Spleen (tissue), 11 donors: ENCODE measurements at regions not wholly inside any gene's neighbourhood (a gene's known extent, or its start where the extent isn't known, plus 50 kb on each side); places are given as distances from the start of the nearest gene placed in this dataset.

Source experiments
- DNase-seq: peaks from one replicate; pipeline ENCODE4 v3.0.0-alpha.2; 2020
- H3K27ac ChIP-seq, 8 donors: fragments of 200-600 bp; sonication (generic) in 7 of 8; 1 replicate in 4 of 8; 2 replicates in 4 of 8; pipeline versions ENCODE4 v1.5.0 to v1.8.0; 2016 to 2021; ENCODE audit warnings: inconsistent platforms in 4 of 8, mild to moderate bottlenecking in 4 of 8, moderate library complexity in 1 of 8
- H3K27me3 ChIP-seq, 7 donors: fragments of 200-600 bp; sonication (generic) in 6 of 7; replicated peaks in 1 of 7; 1 replicate in 4 of 7; 2 replicates in 3 of 7; pipeline versions ENCODE4 v1.5.0 to v1.8.0; 2016 to 2021; ENCODE audit warnings: inconsistent platforms in 3 of 7, mild to moderate bottlenecking in 1 of 7
- H3K36me3 ChIP-seq, 6 donors: fragments of 200-600 bp; sonication (generic) in 5 of 6; 1 replicate in 4 of 6; 2 replicates in 2 of 6; pipeline versions ENCODE4 v1.5.0 to v1.8.0; 2016 to 2021; ENCODE audit warnings: inconsistent platforms in 2 of 6
- H3K4me1 ChIP-seq, 6 donors: fragments of 200-600 bp; sonication (generic) in 5 of 6; 1 replicate in 3 of 6; 2 replicates in 3 of 6; pipeline versions ENCODE4 v1.5.0 to v1.8.0; 2016 to 2021; ENCODE audit warnings: inconsistent platforms in 3 of 6
- H3K4me3 ChIP-seq, 8 donors: fragments of 200-600 bp; sonication (generic) in 7 of 8; 1 replicate in 4 of 8; 2 replicates in 4 of 8; pipeline versions ENCODE4 v1.5.0 to v1.8.0; 2016 to 2021; ENCODE audit warnings: inconsistent platforms in 4 of 8, mild to moderate bottlenecking in 4 of 8, moderate library complexity in 2 of 8
- H3K9me3 ChIP-seq, 8 donors: fragments of 200-600 bp; sonication (generic) in 7 of 8; 1 replicate in 4 of 8; 2 replicates in 4 of 8; pipeline versions ENCODE4 v1.5.0 to v1.8.0; 2016 to 2021; ENCODE audit warnings: inconsistent platforms in 4 of 8
- POLR2A ChIP-seq, 3 donors: fragments of 450-650 bp; IDR thresholded peaks; one replicate each; pipeline ENCODE4 v1.5.1; 2017; ENCODE audit warnings: antibody characterized with exemption in 3 of 3, mild to moderate bottlenecking in 1 of 3
- POLR2AphosphoS5 ChIP-seq, 3 donors: sonication (generic); formaldehyde crosslinking; IDR thresholded peaks; one replicate each; pipeline ENCODE4 v1.5.1; 2017; ENCODE audit warnings: antibody characterized with exemption in 3 of 3
- WGBS, 5 donors: extraction: QIAGEN DNeasy Blood & Tissue Kit in 3 of 5; methylation state at CpG; one replicate each; pipeline versions ENCODE4 v1.1.5 to v1.1.7; 2013 to 2018; 5-methylcytosine and 5-hydroxymethylcytosine counted together
- intact Hi-C: fragments of 100-400 bp; cut with DNase I; formaldehyde crosslinking; loops from one replicate; pipeline ENCODE4 v1.15.0; 2023; ENCODE audit warnings: low total_unique reads
- TF ChIP-seq, protein P1 (sequence below), 11 experiments: fragments of 200-600 bp in 7 of 11; fragments of 450-650 bp in 4 of 11; sonication (generic) in 4 of 11; IDR thresholded peaks in 8 of 11; conservative IDR thresholded peaks in 3 of 11; 1 replicate in 7 of 11; 2 replicates in 4 of 11; pipeline versions ENCODE4 v1.4.0 to v1.8.0; 2016 to 2021; ENCODE audit warnings: antibody characterized with exemption in 11 of 11, inconsistent platforms in 4 of 11, mild to moderate bottlenecking in 1 of 11
- donor health status: healthy with polysubstance abuse.
- donor health status: DM: no; HTN: no; CAD: no; lungs with moderate emphysema.
- donor health status: DM: no; HTN: no; CAD: no.
- donor health status: Bipolar disorder and iron deficiency.
- donor health status: healthy.
- donor health status: DM: no; HTN: no; CAD: no.
- donor health status: DM: yes; HTN: yes; CAD: no.

DNA sequence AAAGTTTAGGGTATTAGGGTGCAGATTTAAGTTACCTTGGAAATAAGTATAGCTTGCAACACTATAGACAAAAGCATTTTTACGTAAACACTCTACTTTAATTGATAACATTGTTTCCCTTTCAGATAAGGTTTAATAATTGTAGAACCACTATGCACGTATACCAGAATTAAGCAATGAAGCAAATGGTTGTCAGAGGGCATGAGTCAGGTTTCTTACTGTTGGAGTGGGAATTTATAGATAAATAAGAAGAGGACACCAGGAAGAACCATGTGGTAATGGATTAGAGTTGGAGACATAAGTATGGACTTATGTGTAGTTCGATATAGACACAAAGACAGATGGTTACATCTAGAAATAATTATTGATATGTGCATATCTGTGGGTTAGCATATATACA, 355.6 kb downstream of the ETV1 start:
- intact Hi-C loops, result no loop called here
- Histone ChIP-seq H3K27me3 (no peaks in the 10 kb centered on the region), H3K9me3 (peaks cover 0 to 3% (median 0%) of the 10 kb centered on the region in 8 donors), H3K36me3 (no peaks in the 10 kb centered on the region), H3K27ac (no peak overlapping the region), H3K4me1 (no peaks in the 10 kb centered on the region), H3K4me3 (no peak overlapping the region)
- DNase-seq, result no peak
- 77 to 90% (median 84%) methylated on average over 3 of the region's 3 CpGs for WGBS, 5 donors
- TF ChIP-seq POLR2AphosphoS5 (IDR thresholded peaks at IDR 0.05) (no peak), POLR2A (IDR thresholded peaks at IDR 0.05) (no peak)
- TF ChIP-seq, protein P1, sequence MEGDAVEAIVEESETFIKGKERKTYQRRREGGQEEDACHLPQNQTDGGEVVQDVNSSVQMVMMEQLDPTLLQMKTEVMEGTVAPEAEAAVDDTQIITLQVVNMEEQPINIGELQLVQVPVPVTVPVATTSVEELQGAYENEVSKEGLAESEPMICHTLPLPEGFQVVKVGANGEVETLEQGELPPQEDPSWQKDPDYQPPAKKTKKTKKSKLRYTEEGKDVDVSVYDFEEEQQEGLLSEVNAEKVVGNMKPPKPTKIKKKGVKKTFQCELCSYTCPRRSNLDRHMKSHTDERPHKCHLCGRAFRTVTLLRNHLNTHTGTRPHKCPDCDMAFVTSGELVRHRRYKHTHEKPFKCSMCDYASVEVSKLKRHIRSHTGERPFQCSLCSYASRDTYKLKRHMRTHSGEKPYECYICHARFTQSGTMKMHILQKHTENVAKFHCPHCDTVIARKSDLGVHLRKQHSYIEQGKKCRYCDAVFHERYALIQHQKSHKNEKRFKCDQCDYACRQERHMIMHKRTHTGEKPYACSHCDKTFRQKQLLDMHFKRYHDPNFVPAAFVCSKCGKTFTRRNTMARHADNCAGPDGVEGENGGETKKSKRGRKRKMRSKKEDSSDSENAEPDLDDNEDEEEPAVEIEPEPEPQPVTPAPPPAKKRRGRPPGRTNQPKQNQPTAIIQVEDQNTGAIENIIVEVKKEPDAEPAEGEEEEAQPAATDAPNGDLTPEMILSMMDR (IDR thresholded peaks at IDR 0.05 in 8 of 11, conservative IDR thresholded peaks at IDR 0.05 in 3 of 11), result no peak

DNA sequence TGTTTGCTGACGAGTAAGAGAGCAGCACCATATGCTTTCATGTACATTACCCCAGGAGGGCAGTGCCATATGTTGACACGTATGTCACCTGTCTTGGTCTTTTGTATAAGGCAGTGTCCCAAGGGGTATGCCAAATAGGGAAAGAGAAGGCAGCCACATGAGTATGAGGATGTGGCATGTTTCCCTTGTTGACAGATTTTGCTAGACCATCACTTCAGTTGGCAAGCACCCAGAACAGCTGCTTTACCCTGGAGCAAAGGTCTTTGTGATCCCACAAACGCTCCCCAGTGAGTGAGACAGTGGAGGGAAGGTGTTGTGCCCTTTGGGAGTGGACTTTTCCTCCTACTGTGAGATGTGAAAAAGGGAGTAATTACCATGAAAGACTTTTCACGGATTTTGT, 350.1 kb downstream of the ETV1 start:
- intact Hi-C loops, result no loop called here
- H3K4me3 ChIP-seq, result no peak overlapping the region
- H3K9me3 ChIP-seq, result peaks cover 0 to 3% (median 0%) of the 10 kb centered on the region in 8 donors
- DNase-seq, result no peak
- no peaks in the 10 kb centered on the region for H3K4me1 ChIP-seq
- TF ChIP-seq POLR2AphosphoS5 (IDR thresholded peaks at IDR 0.05) (no peak), POLR2A (IDR thresholded peaks at IDR 0.05) (no peak)
- TF ChIP-seq, protein P1 (IDR thresholded peaks at IDR 0.05 in 8 of 11, conservative IDR thresholded peaks at IDR 0.05 in 3 of 11), result no peak
- H3K36me3 ChIP-seq, result no peaks in the 10 kb centered on the region
- no peak overlapping the region for H3K27ac ChIP-seq
- no peaks in the 10 kb centered on the region for H3K27me3 ChIP-seq
- 54 to 65% (median 64%) methylated on average over 4 of the region's 4 CpGs for WGBS, 5 donors

DNA sequence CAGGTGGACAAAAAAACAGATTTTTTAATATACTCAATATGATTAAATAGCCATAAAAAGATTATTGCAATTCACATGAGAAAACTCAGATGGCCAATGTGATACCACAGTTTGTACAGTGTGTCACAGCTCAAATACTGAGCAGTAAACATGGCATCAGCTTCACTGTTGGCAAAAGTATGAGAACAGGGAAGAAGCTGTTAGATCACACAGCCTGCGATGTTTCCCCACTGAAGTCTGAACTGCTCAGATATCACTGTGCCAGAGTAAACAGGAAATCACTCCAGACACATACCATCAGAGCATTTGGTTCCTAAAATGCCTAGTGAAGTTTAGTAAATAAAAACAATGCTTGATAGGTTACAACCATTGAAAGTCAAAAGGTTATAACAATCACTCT, 347.8 kb downstream of the ETV1 start:
- H3K27ac ChIP-seq, result no peak overlapping the region
- H3K36me3 ChIP-seq, result no peaks in the 10 kb centered on the region
- no peak overlapping the region for H3K4me3 ChIP-seq
- H3K27me3 ChIP-seq, result no peaks in the 10 kb centered on the region
- no peak for DNase-seq
- H3K4me1 ChIP-seq, result no peaks in the 10 kb centered on the region
- no peak for TF ChIP-seq POLR2A (IDR thresholded peaks at IDR 0.05)
- TF ChIP-seq, protein P1 (IDR thresholded peaks at IDR 0.05 in 8 of 11, conservative IDR thresholded peaks at IDR 0.05 in 3 of 11), result no peak
- no peak for TF ChIP-seq POLR2AphosphoS5 (IDR thresholded peaks at IDR 0.05)
- intact Hi-C loops, result no loop called here
- 40 to 71% (median 57%) methylated on average over 1 of the region's 1 CpG for WGBS, 5 donors
- no peaks in the 10 kb centered on the region for H3K9me3 ChIP-seq

DNA sequence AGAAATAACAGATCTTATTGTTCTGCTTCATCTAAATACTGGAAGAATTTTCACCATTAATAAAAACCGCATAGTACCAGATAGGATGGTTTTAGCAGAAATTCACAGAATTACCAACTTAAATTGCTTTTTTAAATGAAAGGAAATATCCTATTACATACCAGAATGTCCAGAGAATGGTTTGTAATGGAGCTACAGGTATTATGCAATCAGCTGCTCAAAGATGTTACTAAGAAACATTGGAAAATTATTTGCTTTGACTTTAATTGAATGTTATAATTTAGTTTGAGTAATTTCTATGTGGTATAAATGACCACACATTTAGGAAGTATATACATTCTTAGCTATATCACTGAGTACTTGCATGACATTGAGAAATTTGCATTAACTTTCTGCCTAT, 338.3 kb downstream of the ETV1 start:
- no peaks in the 10 kb centered on the region for H3K27me3 ChIP-seq
- WGBS, 5 donors, result 84 to 98% (median 92%) methylated on average over 1 of the region's 1 CpG

More for the DNA sequence above, 338.3 kb downstream of the ETV1 start:
- Histone ChIP-seq H3K27ac (no peak overlapping the region), H3K4me1 (no peaks in the 10 kb centered on the region), H3K4me3 (no peak overlapping the region), H3K36me3 (no peaks in the 10 kb centered on the region), H3K9me3 (no peaks in the 10 kb centered on the region)
- intact Hi-C loops, result no loop called here
- no peak for DNase-seq
- TF ChIP-seq POLR2AphosphoS5 (IDR thresholded peaks at IDR 0.05) (no peak), POLR2A (IDR thresholded peaks at IDR 0.05) (no peak)
- TF ChIP-seq, protein P1 (IDR thresholded peaks at IDR 0.05 in 8 of 11, conservative IDR thresholded peaks at IDR 0.05 in 3 of 11), result no peak
